Breast epithelium (tissue), 4 donors: ENCODE measurements at regions not wholly inside any gene's neighbourhood (a gene's known extent, or its start where the extent isn't known, plus 50 kb on each side); places are given as distances from the start of the nearest gene placed in this dataset.

Experiments
- DNase-seq, 2 donors: peaks; one replicate each; pipeline ENCODE4 v3.0.0-alpha.2; 2019; ENCODE audit warnings: low spot score in 2 of 2
- H3K27ac ChIP-seq, 2 donors: fragments of 200-600 bp; sonication (generic) in 1 of 2; one replicate each; pipeline ENCODE4 v1.5.1; 2016 to 2019; ENCODE audit warnings: mild to moderate bottlenecking in 1 of 2
- H3K27me3 ChIP-seq, 2 donors: fragments of 200-600 bp; sonication (generic) in 1 of 2; one replicate each; pipeline versions ENCODE4 v1.5.1 to v1.6.0; 2017 to 2019; ENCODE audit warnings: control low read depth in 1 of 2, mild to moderate bottlenecking in 1 of 2
- H3K36me3 ChIP-seq: fragments of 200-600 bp; one replicate; pipeline ENCODE4 v1.5.1; 2019
- H3K4me1 ChIP-seq, 2 donors: fragments of 200-600 bp; sonication (generic); one replicate each; pipeline ENCODE4 v1.5.1; 2016 to 2019; ENCODE audit warnings: control low read depth in 1 of 2
- H3K4me3 ChIP-seq, 3 donors: fragments of 200-600 bp; sonication (generic); 1 replicate in 2 of 3; 2 replicates in 1 of 3; pipeline ENCODE4 v1.5.1; 2016 to 2019; ENCODE audit warnings: mild to moderate bottlenecking in 3 of 3, moderate library complexity in 2 of 3
- H3K9me3 ChIP-seq, 2 donors: fragments of 200-600 bp; sonication (generic) in 1 of 2; one replicate each; pipeline ENCODE4 v1.5.1; 2016 to 2019; ENCODE audit warnings: control low read depth in 1 of 2
- POLR2A ChIP-seq: fragments of 450-650 bp; IDR thresholded peaks from one replicate; pipeline ENCODE4 v1.6.1; 2016; ENCODE audit warnings: antibody characterized with exemption, mild to moderate bottlenecking, moderate library complexity
- POLR2AphosphoS5 ChIP-seq, 3 donors: sonication (generic); formaldehyde crosslinking; IDR thresholded peaks; one replicate each; pipeline ENCODE4 v1.6.1; 2017; ENCODE audit warnings: antibody characterized with exemption in 3 of 3
- intact Hi-C: fragments of 100-400 bp; cut with DNase I; formaldehyde crosslinking; loops from one replicate; pipeline ENCODE4 v1.15.1; 2023; ENCODE audit warnings: low total_unique reads
- TF ChIP-seq, protein P1 (sequence below), 3 donors: fragments of 450-650 bp; IDR thresholded peaks; one replicate each; pipeline ENCODE4 v1.5.1; 2016 to 2017; ENCODE audit warnings: antibody characterized with exemption in 3 of 3, mild to moderate bottlenecking in 3 of 3, moderate library complexity in 3 of 3

DNA sequence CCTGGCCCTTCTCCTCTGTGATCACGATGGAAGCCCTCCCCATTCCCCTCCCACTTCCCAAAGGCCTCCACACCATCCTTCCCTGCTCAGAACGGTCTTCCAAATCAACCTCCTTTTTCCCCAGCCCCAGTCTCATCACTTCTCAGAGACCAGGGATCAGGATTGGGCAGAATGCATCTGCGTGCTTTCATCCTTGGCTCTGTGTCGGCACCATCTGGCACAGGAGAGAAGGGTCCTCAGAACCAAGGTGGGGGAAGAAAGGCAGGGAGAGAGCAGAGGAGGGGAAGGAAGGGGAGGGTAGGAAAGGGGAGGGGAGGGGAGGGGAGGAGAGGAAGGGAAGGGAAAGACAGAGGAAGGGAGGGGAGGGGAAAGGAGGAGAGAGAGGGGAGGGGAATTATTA is 52.4 kb upstream of the FICD start:
- peaks cover 0 to 3% of the 10 kb centered on the region in 2 donors for H3K27me3 ChIP-seq
- no peak overlapping the region for H3K27ac ChIP-seq
- H3K4me3 ChIP-seq: no peak overlapping the region
- TF ChIP-seq, protein P1, sequence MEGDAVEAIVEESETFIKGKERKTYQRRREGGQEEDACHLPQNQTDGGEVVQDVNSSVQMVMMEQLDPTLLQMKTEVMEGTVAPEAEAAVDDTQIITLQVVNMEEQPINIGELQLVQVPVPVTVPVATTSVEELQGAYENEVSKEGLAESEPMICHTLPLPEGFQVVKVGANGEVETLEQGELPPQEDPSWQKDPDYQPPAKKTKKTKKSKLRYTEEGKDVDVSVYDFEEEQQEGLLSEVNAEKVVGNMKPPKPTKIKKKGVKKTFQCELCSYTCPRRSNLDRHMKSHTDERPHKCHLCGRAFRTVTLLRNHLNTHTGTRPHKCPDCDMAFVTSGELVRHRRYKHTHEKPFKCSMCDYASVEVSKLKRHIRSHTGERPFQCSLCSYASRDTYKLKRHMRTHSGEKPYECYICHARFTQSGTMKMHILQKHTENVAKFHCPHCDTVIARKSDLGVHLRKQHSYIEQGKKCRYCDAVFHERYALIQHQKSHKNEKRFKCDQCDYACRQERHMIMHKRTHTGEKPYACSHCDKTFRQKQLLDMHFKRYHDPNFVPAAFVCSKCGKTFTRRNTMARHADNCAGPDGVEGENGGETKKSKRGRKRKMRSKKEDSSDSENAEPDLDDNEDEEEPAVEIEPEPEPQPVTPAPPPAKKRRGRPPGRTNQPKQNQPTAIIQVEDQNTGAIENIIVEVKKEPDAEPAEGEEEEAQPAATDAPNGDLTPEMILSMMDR (IDR thresholded peaks at IDR 0.05): no peak
- TF ChIP-seq POLR2A (no peak), POLR2AphosphoS5 (IDR thresholded peaks at IDR 0.05) (no peak)
- no peaks in the 10 kb centered on the region for H3K9me3 ChIP-seq
- H3K4me1 ChIP-seq: no peaks in the 10 kb centered on the region
- DNase-seq: no peak
- H3K36me3 ChIP-seq: no peaks in the 10 kb centered on the region
- intact Hi-C loops: no loop called here

DNA sequence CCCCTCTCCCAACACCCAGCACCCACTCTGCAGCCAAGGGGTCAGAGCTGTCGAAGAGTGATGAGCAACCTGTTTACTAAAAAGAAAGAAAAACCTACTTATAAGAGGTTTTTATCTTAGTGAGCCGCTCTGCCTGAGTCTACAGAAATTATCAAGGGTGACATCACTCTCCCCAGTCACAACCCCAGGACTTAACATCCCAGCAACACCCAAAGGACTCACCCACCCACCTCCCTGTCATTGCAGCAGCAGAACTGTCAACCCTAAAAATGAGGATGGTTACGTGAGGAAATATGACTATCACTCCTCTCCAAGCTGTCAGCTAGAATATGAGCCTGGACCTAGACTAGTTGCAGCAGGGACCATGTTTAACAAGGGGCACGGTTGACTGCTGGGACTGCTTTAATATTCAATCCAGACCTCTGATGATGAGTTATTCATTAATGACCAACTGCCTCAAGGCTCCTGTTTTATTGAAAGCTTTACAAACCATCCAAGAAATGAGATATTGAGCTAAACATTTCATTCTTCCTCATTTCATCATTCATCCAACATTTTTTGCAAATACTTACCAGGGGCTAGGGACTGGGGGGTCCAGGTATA is 53.9 kb upstream of the FICD start:
- H3K4me1 ChIP-seq: no peaks in the 10 kb centered on the region
- no peak overlapping the region for H3K4me3 ChIP-seq
- no peaks in the 10 kb centered on the region for H3K36me3 ChIP-seq
- H3K27me3 ChIP-seq: peaks cover 0 to 3% of the 10 kb centered on the region in 2 donors
- no peak overlapping the region for H3K27ac ChIP-seq
- DNase-seq: no peak
- no peak for TF ChIP-seq POLR2AphosphoS5 (IDR thresholded peaks at IDR 0.05)
- TF ChIP-seq, protein P1 (IDR thresholded peaks at IDR 0.05): no peak
- TF ChIP-seq POLR2A: no peak
- intact Hi-C loops: no loop called here
- H3K9me3 ChIP-seq: no peaks in the 10 kb centered on the region

DNA sequence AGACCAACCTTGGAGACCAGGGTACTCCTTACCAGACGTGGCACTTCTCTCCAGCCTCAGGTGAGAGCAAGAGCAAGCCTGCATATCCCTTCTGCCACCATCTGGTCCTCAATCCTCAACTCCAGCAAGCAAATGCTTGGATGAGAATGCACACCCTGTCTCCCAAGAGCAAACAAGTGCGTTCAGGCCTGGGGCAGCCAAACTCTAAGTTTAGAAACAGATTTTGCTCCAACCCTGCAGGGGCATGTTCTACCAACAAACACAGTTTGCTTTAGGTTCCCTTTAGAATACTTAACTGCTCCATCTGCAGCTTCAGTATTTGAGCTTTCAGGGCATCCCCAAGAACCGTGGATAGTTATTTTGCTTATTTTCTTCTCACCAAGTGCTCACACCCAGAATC is 55.9 kb upstream of the FICD start:
- TF ChIP-seq POLR2AphosphoS5 (IDR thresholded peaks at IDR 0.05) (no peak), POLR2A (no peak)
- TF ChIP-seq, protein P1 (IDR thresholded peaks at IDR 0.05): no peak
- Histone ChIP-seq H3K36me3 (no peaks in the 10 kb centered on the region), H3K4me1 (no peaks in the 10 kb centered on the region), H3K27me3 (peaks cover 0 to 3% of the 10 kb centered on the region in 2 donors), H3K9me3 (no peaks in the 10 kb centered on the region), H3K4me3 (no peak overlapping the region), H3K27ac (no peak overlapping the region)
- intact Hi-C loops: loop anchor here (2.0 kb wide), 1 partner anchor 24 kb away; no protein-coding TSS in a partner anchor
- DNase-seq: no peak

DNA sequence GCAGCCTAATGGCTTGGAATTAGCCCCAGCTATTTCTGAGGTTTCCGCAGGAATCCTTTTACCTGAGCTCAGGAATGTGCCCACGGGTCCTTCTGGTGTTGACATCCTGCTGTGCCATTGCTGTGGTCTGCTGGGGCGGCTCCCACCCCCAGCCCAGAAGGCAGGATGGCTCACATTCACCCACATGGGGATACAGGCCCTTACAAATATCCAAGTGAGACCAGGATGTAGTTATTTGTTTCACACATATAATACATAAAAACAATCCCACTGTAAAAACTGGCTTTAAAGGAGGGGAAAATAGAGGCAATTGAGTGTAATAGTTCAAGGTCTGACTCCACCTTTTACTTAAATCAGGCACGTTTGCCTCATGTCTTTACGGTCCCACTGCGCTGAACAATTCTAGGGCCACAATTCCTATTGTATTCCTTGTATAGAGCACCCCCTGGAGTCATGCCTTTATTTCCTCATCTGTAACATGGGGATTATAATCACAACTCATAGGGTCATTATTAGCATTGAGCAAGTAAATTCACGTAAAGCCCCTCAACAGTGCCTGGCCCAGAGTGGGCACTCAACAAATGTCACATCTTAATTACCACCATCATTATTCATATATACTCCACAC is 57.2 kb upstream of the FICD start:
- DNase-seq: peak in 1 of 2 donors; percentile 79
- Histone ChIP-seq H3K4me3 (no peak overlapping the region), H3K27me3 (peaks cover 0 to 3% of the 10 kb centered on the region in 2 donors), H3K27ac (peak overlapping the region in 1 of 2 donors; percentile 38), H3K4me1 (no peaks in the 10 kb centered on the region), H3K9me3 (no peaks in the 10 kb centered on the region), H3K36me3 (no peaks in the 10 kb centered on the region)
- TF ChIP-seq POLR2A (no peak), POLR2AphosphoS5 (IDR thresholded peaks at IDR 0.05) (no peak)
- TF ChIP-seq, protein P1 (IDR thresholded peaks at IDR 0.05): no peak
- intact Hi-C loops: loop anchor here (2.0 kb wide), 1 partner anchor 23 kb away; no protein-coding TSS in a partner anchor

DNA sequence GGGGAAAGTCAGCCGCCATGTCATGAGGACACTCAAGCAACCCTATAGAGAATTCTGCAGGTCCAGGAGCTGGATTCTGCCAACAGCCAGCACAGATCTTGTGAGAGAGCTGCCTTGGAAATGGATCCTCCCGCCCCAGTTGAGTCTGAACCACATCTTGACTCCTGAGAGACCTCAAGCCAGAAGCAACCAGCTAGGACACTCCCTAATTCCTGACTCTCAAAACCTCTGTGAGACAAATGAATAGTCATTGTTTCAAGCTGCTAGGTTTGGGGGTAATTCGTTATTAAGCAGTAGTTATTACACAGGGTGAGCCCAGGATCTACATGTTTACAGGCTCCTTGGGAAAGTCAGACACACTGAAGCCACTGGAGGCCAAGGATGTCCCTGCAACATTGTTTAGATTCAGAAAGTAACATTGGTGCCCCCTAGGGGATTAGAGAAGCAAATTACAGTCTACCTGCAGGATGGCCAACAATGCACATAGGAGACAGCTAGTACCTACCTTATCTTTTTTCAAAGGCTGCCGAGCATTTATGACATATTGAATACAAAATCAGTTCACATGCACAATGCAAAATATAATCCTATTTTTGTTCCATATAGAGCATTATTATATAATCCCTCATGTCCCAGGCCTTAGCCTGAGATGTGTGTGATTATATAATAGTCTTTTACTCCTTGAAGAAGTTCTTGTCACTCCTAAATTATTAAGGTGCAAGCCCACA is 57.9 kb upstream of the FICD start:
- no peak for DNase-seq
- H3K4me1 ChIP-seq: no peaks in the 10 kb centered on the region

More for the DNA sequence above, 57.9 kb upstream of the FICD start:
- TF ChIP-seq POLR2A: no peak
- TF ChIP-seq, protein P1 (IDR thresholded peaks at IDR 0.05): peak in 2 of 3 donors; percentile 34 to 60
- H3K27ac ChIP-seq: peak overlapping the region; percentile 14 to 32
- H3K27me3 ChIP-seq: peaks cover 0 to 3% of the 10 kb centered on the region in 2 donors
- intact Hi-C loops: no loop called here
- no peaks in the 10 kb centered on the region for H3K36me3 ChIP-seq
- no peak overlapping the region for H3K4me3 ChIP-seq
- H3K9me3 ChIP-seq: no peaks in the 10 kb centered on the region
